DMS114 treated with DMSO at 0.1 percent for 48 hours (cell line): ENCODE measurements at regions not wholly inside any gene's neighbourhood (a gene's known extent, or its start where the extent isn't known, plus 50 kb on each side); places are given as distances from the start of the nearest gene placed in this dataset.

Experiments used
- DNase-seq: peaks from one replicate; lab custom pipeline; 2025; ENCODE audit not compliant: unreplicated experiment; lab: John Stamatoyannopoulos, UW

DNA sequence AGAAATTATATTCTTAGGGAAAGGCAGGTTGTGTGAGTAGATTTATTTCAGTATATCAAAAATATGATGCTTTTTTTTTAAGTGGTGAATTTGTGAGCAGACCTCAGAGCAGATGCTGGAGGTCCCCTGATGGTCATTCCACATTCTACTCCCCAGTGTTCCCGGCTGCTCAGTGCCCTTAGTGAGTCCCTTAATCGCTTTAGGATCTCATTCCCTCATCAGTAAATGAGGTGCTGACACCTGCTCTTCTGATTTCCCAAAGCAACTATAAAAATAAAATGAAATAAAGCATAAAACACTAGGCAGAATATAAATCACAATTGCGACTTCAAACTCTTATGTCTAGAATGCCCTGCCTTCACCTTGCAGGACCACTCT, 216.2 kb upstream of the TNP1 start:
- DNase-seq = no peak

DNA sequence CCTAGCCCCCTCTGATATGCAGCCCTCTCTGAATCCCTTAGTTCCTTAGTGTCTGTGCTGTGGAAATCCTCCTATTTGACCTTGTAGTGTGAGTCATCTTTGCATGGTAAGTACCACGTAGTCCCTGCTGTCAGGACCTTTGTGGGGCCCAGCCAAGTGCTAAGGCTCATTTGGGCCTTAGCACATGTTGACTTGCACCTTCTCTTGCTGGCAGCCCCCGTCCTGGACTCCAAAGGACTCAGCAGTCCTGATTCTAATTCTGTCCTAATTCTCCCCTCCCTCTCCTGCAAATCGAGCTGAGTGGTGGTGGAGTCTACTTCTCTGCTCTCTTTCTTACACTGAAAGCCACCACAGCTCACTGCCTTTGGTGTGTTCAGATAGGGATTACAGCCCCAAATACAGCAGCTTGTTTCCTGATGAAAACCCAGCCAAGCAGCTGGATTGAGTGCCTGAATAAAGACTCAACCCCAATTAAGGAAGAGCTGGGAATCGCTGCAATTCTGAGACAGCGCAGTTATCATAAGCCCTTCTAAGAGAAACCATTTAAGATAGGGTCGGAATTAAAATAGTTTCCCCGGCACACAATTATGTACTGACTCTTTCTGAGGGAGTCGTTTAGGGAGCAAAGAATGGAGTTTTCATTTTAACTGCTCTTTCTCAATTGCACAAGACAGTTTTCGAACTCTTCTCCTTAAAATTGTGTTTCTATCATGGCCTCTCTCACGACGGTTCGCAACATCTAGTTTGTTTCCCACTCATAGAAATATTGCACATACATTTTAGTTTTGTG, 215.6 kb upstream of the TNP1 start:
- no peak for DNase-seq

DNA sequence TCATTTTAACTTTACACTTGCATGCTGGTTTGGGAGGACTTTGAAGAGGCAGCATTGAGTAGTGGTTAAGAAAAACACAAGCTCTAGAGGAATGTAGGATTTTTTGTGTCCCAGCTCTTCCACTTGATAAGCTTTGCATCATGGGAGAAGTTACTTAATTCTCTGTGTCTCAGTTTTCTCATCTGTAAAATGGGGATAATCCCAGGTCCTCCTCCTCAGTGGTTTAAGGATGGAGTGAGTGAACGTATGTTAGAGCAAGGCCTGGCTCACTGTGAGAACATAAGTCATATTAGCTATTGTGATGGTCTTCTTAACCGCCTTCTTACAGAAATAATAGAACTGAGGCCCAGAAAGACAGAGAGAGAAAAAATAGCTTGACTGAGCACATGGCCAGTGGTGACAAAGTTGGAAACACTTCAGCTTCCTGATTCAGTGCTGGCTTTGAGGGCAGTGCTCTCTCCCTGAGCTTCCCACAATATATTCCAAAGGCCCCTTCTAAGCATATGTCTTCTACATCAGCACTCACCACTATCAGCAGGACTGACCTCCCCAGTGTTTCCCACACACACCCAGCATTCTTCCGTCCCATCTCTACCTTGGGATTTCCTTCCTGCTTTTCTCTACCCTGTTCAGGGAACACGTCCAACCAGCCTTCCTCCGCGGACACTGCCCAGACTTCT, 214.9 kb upstream of the TNP1 start:
- DNase-seq = no peak

DNA sequence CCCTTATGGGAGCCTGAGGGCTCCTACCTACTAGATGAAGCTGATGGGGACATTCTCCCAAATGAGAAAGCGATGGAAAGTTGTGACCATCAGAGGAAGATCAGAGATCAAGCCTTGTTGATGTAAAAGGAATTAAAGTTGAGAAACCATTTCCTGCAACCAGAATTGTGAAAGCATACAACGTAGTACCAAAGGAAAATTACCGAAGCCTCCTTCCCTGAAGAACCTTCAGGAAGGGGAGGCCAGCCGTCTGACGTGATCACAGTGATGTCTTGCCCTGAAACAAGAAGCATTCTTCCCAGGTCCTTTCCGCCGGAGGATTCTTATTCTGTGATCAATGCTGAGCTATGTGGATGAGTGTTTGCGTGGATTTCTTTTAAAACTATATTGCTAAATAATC, 211.6 kb upstream of the TNP1 start:
- DNase-seq = no peak

DNA sequence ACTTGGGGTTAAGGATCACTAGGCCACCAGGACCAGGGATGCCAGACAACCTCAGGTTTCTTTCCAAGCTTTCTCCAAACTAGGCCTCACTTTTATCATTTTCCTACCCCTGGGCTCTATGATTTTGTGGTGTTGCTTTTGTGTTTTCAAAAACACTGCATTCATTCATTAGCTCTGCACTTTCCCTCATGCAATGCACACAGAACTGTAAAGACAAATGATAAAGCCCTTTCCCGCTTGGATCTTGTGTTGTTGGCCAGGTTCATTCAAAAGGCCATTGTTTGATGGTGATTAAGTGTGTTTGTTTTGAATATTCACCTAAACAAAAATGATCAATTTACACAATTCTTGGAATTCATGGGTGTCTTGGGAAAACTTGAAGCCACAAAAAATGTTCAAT, 210.7 kb upstream of the TNP1 start:
- no peak for DNase-seq

DNA sequence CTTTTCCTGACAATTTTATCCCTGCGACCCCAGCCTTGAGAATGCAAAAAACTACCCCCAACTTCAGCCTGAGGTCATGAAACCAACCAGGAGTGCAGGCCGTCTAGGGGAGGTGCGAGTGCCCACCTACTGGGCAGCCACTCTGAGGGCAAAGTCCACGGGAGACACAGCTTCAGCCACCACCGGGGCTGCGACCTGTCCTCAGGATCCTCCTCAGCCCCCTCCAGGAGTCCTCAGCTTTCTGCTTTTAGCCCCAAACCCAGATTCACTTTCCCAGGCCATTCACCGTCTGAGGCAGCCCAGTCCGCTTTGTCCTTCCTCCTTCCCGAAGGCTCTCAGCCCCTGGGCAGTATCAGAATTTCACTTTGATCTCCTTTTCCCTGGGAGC, 210.2 kb upstream of the TNP1 start:
- no peak for DNase-seq

DNA sequence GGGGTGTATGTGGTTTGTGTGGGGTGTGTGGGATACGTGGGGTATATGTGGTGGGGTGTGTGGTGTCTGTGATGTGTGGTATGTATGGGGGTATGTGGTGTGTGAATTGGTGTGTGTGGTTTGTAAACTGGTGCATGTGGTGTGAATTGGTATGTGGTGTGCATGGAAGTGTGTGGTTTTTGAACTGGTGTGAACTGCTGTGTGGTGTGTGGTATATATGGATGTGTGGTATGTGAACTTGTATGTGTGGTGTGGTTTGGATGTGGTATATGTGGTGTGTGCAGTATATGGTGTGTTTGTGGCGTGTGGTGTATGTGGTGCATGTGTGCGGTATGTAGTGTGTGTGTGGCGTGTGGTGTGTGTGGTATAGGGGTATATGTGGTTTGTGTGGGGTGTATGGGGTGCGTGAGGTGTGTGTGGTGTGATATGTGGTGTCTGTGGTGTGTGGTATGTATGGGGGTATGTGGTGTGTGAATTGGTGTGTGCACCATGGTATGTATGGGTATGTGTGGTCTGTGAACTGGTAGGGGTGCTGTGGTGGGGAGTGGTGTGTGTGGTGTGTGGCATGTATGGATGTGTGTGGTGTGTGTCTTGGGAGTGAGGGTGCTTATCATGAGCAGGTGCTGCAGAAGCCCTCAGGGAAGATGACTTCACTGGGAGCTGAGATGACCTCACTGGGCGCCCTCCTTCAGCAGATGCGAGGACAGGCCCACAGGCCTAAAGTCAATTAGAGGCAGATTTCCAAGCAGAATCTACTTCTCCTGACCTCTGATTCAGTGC, 209.6 kb upstream of the TNP1 start:
- DNase-seq = no peak

DNA sequence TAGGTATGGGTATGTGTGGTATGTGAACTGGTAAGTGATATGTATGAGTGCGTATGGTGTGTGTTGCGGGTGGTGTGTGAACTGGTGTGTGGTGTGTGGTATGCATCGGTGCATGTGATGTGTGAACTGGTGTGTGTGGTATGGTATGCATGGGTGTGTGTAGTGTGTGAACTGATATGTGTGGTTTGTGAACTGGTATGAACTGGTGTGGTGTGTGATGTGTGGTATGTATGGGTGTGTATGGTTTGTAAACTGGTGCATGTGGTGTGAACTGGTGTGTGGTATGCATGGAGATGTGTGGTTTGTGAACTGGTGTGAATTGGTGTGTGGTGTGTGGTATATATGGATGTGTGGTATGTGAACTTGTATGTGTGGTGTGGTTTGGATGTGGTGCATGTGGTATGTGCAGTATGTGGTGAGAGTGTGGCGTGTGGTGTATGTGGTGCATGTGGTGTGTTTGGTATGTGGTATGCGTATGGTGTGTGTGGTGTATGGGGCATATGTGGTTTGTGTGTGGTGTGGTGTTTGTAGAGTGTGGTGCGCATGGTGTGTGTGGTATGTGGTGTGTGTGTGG, 208.9 kb upstream of the TNP1 start:
- DNase-seq = no peak

DNA sequence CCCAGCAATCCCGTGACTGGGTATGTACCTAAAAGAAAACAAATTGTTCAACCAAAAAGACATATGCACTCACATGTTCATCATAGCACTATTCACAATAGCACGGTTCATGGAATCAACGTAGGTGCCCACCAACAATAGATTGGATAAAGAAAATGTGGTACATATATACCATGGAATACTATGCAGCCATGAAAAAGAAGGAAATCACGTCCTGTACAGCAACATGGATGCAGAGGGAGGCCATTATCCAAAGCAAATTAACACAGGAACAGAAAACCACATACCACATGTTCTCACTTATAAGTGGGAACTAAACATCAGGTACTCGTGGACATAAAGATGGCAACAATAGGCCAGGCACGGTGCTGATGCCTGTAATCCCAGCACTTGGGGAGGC, 207.9 kb upstream of the TNP1 start:
- no peak for DNase-seq

DNA sequence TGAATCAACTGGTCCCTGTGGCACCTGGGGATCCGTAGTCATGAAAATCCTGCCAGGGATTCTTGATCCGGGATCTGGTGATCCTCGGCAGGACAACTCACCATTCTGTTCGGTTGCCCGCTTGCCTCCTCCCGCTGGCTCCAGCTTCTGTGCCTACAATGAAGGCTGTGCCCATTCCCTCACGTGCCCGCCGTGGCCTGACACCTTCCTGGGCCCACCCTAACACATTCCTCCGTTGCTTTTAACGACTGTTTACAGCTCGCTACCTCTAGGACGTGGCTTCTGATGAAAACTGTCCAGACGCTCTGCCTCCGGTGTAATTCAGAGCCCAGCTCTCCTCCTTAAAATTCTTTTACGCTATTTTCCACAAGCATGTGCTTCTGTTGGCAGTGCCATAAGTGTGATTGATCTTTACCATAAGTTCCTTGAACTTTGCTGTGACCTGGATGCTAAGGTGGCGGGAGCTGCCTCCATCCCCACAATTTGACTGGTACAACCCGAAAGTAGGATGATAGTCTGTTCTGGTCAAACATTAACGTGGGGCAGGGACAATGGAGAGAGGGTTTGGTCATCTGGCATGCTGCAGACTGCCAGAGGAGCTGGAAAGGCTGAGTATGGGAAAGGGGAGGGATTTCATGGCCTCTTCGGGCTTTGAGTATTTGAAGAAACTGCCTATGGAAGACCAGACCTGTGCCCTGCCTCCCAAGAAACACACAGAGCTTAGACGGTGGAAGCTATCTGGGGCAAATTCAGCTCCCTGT, 206.8 kb upstream of the TNP1 start:
- no peak for DNase-seq

DNA sequence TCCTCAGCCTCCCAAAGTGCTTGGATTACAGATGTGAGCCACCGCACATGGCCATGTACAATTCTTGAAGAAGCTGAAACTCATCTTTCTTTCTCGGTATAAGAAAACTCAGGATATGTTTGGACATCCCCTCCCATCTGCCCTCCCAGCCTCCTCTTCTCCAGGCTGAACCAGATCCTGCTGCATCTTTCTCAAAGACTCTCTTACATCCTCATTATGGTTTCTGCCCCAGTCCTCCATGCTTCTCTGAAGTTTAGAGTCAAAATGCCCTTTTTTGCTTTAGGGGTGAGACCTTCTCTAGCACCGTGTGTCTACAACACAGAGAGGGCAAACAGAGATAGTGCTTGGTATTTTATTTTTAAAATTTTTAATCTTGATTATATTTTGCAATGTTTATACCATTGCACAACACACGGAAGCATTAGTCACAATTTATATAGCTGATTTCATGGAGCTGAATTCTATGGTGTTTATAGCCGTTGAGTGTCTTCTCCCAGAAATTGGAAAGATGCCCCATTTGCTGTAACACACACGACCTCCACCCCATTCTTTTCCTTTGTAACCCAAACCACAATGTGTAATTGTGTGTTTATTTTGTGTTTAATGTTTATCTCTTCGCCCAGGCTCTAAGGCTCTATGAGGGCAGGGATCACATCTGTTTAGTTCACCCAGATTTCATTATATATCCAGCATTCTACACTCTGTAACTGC, 206.0 kb upstream of the TNP1 start:
- DNase-seq = no peak

DNA sequence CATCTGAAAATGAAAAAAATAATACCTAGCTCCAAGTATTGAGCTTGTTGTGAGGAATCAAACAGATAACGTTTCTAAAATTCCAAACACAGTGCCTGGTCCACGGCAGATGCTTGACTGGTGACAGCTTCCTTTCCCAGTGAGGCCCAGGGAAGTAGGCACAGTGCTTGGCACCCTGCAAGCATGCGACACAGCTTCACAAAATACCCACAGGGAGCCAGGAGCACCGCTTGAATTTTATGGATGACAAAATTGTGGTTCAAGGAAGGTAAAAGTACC, 205.1 kb upstream of the TNP1 start:
- DNase-seq = no peak

DNA sequence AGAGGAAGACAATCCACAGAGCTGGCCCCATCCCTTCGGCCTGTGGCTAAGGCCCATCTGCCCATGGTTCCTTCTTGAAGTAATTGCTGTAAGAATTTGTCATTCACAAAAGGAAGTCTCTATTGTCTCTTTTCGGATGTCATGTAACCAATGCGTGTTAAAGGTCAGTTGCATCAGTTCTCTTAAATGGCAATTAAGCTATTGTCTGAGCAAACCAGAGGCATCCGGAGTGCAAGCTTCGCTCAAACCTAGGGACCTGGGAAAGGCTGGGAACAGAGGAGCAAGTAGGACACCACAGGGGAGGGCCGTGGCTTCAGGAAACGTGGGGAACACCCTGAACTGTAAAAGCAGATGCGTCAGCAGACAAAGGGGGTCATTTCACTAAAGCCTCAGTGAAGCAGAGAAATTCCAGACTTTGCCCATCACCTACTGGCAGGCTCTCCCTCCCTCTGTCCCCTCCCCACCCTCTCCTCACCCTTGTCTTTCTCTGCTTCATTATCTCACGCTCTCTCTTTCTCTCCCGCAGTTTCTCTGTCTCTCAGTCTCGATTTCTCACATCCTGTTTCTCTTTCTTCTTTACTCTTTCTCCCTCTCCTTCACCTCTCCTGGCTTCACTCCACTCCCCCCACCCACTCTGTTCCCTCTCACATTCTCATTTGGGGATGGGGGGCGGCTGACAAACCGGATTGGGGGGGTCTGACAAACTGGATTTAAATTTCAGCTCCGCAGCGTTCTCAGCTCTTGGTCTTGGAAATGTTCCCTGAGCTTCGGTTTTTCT, 204.6 kb upstream of the TNP1 start:
- DNase-seq = no peak

DNA sequence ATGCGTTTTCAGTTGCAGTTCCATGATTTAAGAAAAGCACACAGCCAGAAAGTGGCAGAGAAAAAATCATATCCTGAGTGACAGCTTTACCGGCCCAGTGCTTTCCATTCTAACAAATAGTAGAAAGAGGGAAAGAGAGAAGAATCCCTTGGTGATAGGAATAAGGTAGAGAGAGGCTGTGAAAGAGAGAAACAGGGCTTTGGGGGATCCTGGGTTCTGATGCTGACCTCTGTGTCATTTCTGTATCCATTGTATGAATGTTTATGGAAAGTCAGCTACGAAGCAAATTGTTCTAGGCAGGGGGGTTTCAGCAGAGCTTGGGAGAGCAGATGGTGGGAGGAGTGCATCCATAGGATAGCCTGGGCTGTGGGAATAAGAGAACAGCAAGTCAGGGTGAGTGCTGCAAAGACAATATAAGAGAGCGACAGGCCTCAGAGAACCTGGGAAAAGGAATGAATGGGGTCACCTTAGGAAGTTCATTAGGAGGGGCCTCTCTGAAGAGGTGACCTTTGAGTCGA, 203.4 kb upstream of the TNP1 start:
- DNase-seq = no peak

DNA sequence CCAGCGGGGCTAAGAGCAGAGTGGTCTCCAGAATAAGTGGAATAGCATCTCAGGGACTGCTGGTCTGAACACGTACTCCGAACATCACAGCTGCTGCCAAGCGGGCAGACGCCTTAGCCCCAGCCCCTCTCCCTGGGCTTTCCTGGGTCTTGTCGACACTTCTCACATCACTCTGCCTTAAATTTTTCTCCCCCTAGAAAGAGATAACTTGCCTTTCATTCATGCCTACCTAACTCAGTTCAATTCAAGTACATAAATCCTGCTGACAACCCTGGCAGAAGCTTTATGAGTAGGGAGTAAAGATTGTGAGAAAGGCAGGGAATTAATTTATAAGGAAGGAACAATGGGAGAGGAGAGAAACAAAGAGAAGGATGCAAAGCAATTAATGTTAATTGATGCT, 202.9 kb upstream of the TNP1 start:
- no peak for DNase-seq

DNA sequence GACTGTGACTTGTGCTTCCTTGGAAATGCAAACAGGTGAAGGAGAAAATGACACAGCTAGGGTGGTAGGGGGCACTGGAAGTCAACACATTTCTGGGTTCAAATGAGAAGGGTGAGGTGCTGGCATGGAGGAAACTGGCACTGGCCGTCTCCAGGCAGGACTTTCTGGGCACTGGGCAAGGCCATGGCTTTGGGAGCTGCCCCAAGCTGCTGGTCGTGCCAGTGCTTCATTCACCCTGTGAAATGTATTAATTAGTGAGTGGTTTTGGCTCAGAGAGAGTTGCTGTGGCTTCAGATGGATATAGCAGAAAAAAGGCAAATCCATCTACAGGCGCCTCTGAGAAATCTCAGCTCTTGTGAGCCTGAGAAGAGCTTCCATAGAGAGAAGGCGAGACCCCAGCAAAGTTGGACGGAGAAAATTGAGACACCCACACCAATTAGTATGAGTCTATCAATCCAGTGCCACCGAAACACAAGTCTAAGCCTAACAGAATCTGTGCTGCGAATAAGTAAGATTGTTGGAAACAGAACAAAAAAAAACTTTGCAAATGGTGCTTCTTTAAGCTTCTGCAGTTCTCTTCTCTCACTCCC, 202.1 kb upstream of the TNP1 start:
- no peak for DNase-seq

DNA sequence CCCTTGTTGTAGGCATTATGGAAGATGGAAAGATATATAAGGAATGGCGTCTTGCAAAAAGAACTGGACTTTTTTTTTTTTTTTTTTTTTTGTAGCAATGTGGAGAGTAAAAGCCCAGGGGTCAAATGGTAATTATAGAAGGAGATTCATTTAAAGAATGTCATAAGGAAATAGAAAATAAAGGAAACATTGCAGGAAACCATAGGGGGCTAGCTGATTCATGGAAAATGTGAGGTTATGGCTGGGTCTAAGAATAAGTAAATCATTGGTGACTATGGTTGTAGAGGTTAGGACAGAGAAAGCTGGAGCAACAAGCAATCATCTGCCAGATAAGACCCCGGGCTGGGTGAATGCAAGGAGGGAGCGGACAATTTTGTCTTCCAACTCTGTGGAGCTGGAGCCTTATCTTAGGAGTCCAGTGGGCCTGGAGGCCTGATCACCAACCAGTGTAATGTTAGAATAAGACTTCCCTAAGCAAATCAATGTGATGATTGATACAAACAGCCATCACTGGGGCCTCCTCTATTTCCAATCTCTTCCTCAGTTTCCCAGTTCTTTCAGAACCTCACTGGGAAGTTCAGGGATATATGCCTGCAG, 201.2 kb upstream of the TNP1 start:
- no peak for DNase-seq

DNA sequence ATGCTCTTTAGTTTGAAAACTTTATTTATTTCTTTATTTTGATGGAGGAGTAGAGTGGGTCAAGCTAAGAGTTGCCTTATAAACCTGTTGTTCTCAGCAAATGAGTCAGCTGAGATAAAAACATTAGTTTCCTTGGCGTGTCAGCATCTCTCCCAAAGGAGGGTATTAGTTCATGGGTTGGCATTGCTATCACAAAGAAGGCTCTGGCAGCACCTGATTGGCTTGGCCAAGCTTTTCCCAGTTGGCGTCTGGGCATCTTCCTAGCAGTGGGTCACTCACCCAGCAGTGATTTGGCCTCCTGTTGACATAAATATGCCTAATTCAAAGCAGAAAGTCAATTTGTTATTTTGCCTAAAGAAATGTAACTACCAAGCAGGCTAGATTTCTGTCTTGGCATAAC, 200.7 kb upstream of the TNP1 start:
- DNase-seq = no peak
